BE2C (cell line): ENCODE measurements at regions not wholly inside any gene's neighbourhood (a gene's known extent, or its start where the extent isn't known, plus 50 kb on each side); places are given as distances from the start of the nearest gene placed in this dataset.

Source experiments
- DNase-seq: peaks from one replicate; pipeline ENCODE4 v3.0.0-alpha.2; 2020
- H3K27me3 ChIP-seq: fragments of 250-450 bp; sonication (Bioruptor Pico); 2 replicates; pipeline ENCODE4 v1.5.1; 2020; ENCODE audit warnings: mild to moderate bottlenecking
- H3K36me3 ChIP-seq: fragments of 250-450 bp; sonication (Bioruptor Pico); 2 replicates; pipeline ENCODE4 v1.5.1; 2020; ENCODE audit warnings: mild to moderate bottlenecking
- H3K4me1 ChIP-seq: fragments of 250-450 bp; sonication (Bioruptor Pico); 2 replicates; pipeline ENCODE4 v1.5.1; 2020
- H3K4me3 ChIP-seq: 2 replicates; pipeline ENCODE4 v1.5.1; 2011; ENCODE audit warnings: low read depth, low read length
- H3K9me3 ChIP-seq: fragments of 250-450 bp; sonication (Bioruptor Pico); 2 replicates; pipeline ENCODE4 v1.5.1; 2020
- CTCF ChIP-seq: IDR thresholded peaks from 2 replicates; pipeline ENCODE4 v1.5.1; 2012; ENCODE audit warnings: mild to moderate bottlenecking, low read depth, low read length

- Histone ChIP-seq H3K9me3 (no peaks in the 10 kb centered on the region), H3K36me3 (no peaks in the 10 kb centered on the region), H3K27me3 (no peaks in the 10 kb centered on the region), H3K4me3 (no peak overlapping the region), H3K4me1 (no peaks in the 10 kb centered on the region)
- DNase-seq = no peak
- TF ChIP-seq CTCF = no peak
Observed at GRCh38 chr1:110282395-110282794, 56.8 kb upstream of the RBM15 start.

GRCh38 chr1:110283677-110284076 lies 55.5 kb upstream of the RBM15 start:
- no peak overlapping the region for H3K4me3 ChIP-seq
- no peak for DNase-seq
- H3K27me3 ChIP-seq = no peaks in the 10 kb centered on the region
- H3K4me1 ChIP-seq = no peaks in the 10 kb centered on the region
- no peak for TF ChIP-seq CTCF
- no peaks in the 10 kb centered on the region for H3K36me3 ChIP-seq
- H3K9me3 ChIP-seq = no peaks in the 10 kb centered on the region

GRCh38 chr1:110285316-110285715 lies 53.9 kb upstream of the RBM15 start:
- no peak for TF ChIP-seq CTCF
- no peak for DNase-seq
- H3K4me1 ChIP-seq = no peaks in the 10 kb centered on the region

GRCh38 chr1:110286564-110286963 lies 52.6 kb upstream of the RBM15 start:
- TF ChIP-seq CTCF = no peak
- no peaks in the 10 kb centered on the region for H3K27me3 ChIP-seq
- no peak overlapping the region for H3K4me3 ChIP-seq
- H3K4me1 ChIP-seq = no peaks in the 10 kb centered on the region
- no peaks in the 10 kb centered on the region for H3K9me3 ChIP-seq
- no peak for DNase-seq
- H3K36me3 ChIP-seq = no peaks in the 10 kb centered on the region

More at GRCh38 chr1:110285316-110285715, 53.9 kb upstream of the RBM15 start:
- no peaks in the 10 kb centered on the region for H3K27me3 ChIP-seq
- no peak overlapping the region for H3K4me3 ChIP-seq
- no peaks in the 10 kb centered on the region for H3K9me3 ChIP-seq
- H3K36me3 ChIP-seq = no peaks in the 10 kb centered on the region

- TF ChIP-seq CTCF = no peak
- no peak overlapping the region for H3K4me3 ChIP-seq
- H3K27me3 ChIP-seq = no peaks in the 10 kb centered on the region
- H3K9me3 ChIP-seq = no peaks in the 10 kb centered on the region
- H3K36me3 ChIP-seq = no peaks in the 10 kb centered on the region
- DNase-seq = no peak
- no peaks in the 10 kb centered on the region for H3K4me1 ChIP-seq
Observed at GRCh38 chr1:110288111-110288510, 51.1 kb upstream of the RBM15 start.
